HG02571 (cell line): ENCODE measurements at regions not wholly inside any gene's neighbourhood (a gene's known extent, or its start where the extent isn't known, plus 50 kb on each side); places are given as distances from the start of the nearest gene placed in this dataset.
"Not testable (repeated sequence)": the region's sequence is repeated elsewhere in the genome, so short reads cannot be mapped to it uniquely, and the experiment has no call there.

ENCODE experiments used
- ATAC-seq: cut with Tn5 transposase; IDR thresholded peaks from one replicate; pipeline ENCODE4 v1.9.1; 2021; ENCODE audit warnings: mild to moderate bottlenecking, moderate library complexity; ENCODE audit not compliant: unreplicated experiment

DNA sequence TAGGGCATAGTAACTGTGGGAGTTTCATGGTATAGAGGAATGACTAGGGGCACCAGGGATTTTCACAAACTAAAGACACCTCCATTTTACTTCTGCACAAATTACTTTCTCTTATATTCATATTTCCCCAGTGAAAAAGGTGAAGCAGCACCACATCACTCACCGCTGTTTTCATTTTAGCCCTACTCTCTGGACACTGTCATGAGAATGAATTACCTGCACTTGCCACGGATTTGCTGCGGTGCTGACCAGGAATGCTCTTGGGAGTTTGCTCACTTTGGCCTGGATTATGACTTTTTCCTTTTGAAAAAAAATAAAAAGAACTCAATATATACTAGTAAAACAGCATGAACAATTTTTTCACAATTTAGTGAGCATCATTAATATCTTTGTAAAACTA lies 351.3 kb downstream of the NKX6-1 start:
- ATAC-seq = no peak

DNA sequence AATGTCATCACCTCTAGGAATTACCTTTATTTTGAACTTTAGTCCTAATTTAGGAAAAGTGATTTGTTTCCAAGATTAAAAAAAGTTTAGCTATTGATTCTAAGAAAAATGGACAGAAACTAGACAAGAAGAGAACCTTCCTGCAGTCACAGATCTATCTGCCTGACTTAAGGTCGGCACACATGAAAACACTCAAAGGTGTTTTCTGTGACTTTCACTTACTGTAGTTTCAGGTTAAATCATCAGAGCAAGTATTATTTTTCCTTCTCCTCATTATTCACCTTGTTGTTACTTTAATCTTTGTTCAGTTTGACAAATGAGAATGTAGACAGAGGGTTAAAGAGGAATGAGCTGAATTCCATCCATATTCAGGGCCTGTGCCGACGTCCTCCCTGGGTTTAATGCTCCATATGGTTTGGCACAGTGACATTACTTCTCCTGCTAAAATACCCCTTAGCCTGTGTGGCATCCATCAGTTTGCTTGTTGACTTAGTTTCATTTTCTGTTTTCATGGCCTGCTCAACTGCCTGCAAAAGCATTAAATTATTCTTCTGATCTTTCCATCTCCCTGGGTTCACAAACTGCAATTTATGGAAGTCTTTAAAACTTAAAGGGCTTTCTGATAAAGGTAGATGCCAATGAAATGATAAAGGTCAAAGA lies 352.7 kb downstream of the NKX6-1 start:
- ATAC-seq = no peak

DNA sequence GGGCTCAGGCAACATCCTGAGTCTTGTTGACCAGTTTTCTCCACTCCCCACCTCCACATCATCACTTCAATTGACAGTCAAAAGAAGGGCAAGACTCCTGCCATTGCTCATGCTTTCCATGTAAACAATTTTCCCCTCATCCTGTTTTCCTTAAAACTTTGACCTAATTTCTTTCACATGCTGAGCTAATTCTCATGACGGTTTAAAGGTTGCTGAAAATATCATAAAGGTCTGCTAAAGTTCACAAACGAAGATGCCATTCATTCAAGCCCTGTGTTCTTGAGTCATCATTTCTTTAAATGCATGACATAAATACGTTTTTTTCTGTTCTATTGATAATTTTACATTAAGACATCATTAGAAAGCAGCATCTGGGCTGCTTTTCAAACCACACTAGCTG lies 353.9 kb downstream of the NKX6-1 start:
- ATAC-seq = no peak

DNA sequence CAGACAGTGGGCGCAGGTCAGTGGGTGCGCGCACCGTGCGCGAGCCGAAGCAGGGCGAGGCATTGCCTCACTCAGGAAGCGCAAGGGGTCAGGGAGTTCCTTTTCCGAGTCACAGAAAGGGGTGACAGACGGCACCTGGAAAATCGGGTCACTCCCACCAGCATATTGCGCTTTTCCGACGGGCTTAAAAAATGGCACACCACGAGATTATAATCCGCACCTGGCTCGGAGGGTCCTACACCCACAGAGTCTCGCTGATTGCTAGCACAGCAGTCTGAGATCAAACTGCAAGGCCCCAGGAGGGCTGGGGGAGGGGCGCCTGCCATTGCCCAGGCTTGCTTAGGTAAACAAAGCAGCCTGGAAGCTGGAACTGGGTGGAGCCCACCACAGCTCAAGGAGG lies 372.2 kb downstream of the NKX6-1 start:
- not testable (repeated sequence) for ATAC-seq

DNA sequence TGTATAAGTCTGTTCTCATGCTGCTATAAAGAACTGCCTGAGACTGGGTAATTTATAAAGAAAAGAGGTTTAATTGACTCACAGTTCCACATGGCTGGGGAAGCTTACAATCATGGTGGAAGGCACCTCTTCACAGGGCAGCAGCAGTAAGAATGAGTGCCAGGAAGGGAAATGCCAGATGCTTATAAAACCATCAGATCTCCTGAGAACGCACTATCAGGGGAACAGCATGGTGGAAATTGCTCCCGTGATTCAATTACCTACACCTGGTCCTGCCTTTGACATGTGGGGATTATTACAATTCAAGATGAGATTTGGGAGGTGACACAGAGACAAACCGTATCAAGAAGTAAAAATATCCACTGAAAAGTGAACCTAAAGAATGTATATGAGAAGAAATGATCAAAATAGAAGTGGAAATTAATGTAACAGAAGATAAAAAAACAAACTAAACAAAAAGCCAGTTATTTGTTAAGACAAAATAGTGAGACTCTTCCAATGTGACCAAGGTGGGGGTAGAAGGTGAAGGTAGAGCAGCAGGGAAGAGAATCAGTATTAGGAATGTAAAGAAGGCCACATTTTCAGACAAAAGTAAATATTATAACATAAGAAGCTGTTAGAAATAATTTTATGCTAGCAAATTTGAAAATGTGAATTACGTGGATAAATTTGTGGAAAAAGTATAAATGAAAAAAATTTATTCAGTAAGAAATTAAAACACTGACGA lies 372.9 kb downstream of the NKX6-1 start:
- ATAC-seq = no peak

DNA sequence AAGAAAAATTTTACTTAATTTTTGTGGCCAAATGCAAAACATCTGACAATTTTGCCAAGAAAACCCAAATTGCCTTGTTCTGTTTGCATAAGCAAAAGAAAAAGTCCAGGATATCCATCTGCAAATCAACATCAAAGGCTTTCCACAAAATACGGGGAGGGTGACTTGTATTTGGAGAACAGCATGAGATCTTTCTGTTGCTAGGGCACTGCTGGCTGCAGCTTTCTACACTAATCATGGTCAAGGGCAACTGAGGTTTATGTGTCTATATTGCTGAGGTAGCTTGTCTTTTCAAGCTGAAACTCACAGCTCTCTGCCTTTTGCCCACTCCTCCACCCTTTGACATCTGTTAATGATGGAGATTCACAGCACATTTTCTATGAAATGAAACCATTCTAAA lies 389.1 kb downstream of the NKX6-1 start:
- ATAC-seq = no peak

DNA sequence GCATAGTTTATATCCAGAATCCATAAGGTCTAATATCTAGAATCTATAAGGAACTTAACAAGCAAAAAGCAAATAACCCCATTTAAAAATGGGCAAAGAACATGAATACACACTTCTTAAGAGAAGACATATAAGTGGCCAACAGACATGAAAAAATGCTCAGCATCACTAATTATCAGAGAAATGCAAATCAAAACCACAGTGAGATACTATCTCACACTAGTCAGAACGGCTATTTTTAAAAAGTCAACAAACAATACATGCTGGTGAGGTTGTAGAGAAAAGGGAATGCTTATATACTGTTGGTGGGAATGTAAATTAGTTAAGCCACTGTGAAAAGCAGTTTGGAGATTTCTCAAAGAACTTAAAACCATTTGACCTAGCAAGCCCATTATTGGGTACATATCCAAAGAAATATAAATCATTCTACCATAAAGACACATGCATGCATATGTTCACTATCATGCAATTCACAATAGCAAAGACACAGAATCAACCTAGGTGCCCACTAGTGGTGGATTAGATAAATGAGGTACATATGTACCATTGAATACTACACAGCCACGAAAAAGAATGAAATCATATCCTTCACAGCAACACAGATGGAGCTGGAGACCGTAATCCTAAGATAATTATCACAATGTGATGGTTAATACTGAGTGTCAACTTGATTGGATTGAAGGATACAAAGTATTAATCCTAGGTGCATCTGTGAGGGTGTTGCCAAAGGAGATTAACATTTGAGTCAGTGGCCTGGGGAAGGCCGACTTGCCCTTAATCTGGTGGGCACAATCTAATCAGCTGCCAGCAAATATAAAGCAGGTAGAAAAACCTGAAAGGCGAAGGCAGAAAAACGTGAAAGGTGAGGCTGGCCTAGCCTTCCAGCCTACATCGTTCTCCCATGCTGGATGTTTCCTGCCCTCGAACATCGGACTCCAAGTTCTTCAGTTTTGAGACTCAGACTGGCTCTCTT lies 397.2 kb downstream of the NKX6-1 start:
- not testable (repeated sequence) for ATAC-seq

DNA sequence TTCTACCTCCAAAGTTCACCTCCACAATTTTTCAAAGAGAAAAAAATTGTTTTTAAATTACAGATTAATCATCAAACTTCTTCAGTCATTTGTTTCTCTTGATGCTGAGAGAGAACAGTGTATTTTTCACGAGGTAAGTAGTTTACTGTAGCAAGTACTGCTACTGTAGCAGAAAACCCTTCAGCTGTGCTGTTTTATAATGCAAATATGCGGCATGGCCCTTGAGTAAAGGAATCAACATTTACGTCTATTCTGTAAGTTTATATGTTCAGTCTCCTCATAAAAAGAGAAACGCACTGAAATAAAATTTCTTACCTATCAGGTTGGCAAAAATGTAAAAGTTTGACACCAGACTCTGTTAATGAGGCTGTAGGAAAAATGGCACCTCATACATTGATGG lies 399.0 kb downstream of the NKX6-1 start:
- no peak for ATAC-seq

DNA sequence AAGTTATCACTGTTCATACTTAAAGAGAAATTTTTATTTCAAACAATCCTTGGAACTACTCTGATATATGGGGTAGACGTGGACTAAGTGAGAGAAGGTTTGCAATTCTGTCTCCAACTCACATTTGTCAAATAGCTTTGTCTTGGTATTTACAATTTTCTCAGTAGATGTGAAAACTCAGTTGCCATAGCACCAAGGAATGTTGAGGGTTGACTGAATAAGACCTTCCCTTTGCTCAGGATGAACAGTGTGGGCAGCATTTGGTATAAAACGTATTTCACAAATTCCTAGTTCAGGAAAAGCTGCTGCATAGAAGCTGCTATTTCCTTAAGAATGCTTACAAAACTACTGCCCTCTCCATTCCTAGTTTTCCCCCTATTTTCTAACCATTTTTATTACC lies 399.5 kb downstream of the NKX6-1 start:
- ATAC-seq = no peak

DNA sequence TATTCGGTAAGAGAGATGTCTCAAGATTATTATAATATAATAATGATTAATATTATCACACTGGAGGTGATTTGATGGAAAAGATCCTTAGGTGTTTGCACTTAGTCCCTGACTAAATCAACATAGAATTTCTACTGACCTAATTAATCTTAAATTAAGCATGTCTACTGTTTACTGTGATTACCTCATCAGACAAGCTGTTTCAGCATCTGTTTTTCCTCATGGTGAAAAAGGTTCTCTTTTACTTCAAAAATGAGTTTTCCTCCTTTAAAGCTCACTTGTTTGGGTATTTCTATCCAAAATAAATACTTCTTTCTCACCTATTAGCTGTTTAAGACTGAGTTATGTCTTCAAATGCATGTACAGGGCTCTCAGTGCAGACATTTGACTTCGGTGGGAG lies 407.8 kb downstream of the NKX6-1 start:
- ATAC-seq = no peak

DNA sequence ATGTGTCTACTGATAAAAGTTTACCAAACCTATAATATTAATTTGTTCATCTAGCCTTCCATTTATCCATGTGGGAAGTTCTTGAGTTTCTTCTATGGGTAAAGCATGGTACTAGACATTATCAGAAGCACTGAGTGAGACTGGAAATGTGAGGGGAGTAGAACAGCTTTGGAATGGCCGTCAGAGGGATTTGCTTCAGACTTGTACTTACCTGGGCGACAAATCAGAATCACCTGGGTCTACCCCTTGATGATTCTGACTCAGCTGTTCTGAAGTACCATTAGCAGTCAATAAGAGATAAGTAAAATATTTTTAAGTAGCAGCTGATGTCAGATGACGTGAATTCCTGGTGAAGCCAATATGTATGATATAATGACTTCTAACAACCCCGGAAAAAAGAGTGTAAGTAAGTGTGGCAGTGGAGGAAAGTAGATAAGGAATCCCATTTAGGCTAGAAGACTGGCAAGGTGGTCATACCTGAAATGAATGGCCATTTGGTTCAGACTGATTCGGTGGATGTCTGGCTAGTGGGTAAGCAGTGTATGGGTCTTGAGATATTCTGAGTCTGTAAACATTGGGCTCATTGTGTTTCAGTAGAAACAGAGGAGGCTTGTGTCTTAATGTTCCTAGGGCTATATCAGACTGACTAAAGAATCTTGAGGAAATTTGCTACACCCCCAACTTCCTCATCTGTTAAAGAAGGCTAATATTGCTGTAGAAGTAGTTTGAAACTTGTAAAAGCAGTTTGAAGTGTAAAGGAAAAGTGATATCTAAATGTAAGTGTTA lies 409.2 kb downstream of the NKX6-1 start:
- ATAC-seq = no peak

DNA sequence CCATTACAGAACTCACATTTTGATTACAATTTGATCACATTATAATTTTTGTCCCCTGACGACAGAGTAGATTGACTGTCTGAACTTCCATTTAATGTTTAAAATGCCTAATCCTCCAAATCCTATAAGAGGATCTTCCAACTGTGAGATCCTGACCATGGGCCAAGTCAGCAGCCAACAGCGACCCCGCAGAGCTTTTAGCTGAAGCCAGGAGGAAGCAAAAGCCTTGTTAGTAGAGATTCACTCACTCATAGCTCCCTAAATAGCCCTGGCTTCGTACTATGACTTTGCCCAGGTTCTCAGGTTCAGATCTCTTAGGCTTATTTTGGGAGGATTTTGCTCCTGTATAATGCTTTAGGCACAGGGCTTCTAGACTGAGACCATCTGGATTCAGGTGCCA lies 413.1 kb downstream of the NKX6-1 start:
- no peak for ATAC-seq

DNA sequence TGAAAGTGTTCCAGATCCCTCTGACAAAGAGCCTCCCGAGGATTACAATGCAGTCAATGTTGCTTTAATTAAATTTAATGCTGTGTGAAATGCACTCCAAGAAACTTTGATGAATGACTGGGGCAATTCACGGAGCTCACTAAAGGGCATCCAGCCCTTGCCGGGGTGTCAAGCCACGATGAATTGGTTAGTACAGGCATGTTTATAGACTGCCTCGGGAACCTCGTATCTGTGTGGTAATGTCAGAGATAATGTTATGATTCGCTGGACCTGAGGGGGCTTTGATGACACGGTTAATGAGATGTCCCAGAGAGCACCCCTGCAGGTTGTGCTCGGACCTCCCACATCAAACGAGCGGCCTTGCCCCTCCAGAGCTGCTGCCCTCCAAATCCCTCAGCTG lies 428.8 kb downstream of the NKX6-1 start:
- no peak for ATAC-seq

DNA sequence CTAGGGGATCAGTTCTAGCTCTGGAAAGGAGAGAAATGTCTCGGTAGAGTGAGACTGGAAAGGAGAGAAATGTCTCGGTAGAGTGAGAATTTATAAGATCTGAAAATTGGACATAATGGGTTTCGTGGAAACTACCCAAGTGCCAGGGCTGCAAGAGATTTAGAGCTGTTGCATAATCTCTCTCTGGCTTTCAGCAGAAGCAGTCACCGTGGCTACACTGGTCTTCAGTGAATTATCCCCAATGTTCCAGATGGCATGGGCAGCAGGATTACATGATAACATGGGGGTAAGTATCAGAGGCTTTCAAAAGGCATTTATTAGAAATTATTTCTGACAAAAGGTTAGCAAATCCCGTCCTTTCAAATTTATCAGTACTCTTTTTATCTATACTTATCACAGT lies 435.5 kb downstream of the NKX6-1 start:
- ATAC-seq = no peak

DNA sequence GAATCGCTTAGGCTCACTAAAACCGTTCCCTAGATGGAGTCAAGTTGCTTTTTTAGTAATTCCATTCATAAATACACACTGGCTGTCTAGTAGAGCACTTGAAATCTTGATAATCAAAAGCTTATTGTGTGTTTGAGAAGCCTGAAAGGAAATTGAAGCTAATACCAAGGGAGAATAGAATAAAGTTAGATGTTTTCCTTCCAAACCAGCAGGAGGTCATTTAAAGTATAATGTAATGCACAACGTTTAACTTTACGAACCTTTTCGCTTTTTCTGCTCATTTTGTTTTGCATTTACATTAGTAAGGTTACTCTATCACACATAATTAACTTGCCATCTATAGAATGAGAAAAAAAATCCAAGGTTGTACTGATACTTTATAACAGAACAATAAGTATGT lies 440.9 kb downstream of the NKX6-1 start:
- no peak for ATAC-seq

DNA sequence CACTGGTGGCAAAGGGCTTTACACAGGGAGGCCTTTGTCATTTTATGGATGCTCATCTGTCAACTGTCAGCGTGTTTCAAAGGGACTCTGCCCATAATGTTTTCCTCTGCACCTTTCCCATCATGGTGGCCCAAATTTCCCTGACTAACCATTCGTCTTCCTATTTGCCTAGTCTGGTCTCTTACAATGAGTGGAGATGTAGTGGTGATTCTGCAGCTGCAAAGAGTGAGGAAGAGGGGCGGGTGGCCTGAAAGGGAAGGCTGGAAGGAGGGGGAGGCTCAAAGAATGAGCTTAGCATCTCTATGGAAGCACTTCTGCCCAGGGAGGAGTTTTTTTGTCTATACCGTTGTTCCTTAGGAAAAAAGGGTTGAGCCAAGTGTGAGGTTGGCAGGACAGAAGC lies 447.5 kb downstream of the NKX6-1 start:
- no peak for ATAC-seq

DNA sequence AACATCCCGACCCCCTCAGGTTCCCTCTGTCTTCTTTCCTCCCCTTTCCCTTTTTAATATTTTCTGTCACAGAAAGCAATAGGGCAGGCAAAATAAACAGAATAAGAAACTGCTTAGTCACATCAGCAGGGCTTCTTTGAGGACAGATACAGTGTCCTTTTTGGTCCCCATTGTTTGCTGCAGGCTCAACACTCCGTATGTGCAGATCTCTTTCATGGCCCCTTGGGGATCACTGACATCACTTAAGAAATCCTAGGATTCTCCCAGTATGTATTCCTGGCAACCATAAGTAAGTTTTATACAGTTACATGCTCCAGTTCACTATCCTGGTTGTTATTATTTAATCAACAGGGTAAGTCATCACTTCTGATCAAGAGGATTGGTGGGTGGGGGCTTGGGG lies 448.0 kb downstream of the NKX6-1 start:
- no peak for ATAC-seq

DNA sequence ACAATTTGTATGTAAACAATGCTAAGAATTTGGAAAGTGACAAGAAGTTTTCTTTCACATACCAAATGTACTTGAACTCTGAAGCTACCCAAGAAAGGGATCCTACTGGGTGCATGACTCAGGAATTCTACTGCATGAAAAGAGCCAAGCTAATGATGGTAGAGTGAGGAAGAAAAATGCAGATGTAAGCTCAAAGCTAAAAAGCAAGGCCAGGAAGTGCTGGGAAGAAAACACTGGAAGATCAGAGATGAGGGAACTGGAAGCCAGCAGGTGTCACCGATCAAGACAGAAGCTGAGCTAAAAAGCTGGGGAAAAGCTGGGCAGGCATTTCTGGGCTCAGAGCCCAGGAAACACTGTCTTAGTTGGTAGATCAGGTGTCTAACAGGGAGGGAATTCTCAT lies 449.1 kb downstream of the NKX6-1 start:
- ATAC-seq = no peak

DNA sequence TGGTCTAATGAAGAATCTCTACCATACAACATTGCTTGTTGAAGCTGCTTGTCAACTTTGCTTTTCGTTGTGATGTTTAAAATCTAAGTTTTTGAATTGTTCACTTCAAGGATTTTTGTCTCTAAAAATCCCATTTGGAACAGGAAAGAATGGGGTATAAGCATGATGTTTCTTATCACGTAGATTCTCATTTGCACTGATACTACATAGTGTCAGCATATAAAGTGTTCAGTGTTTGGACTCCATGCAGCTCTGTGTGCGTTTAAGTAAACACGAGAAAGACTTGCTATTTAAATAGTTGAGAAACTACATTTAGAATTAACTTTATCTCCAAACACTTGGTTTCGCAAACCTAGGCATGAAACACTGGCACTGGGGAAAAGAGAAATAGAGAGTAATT lies 452.5 kb downstream of the NKX6-1 start:
- ATAC-seq = no peak

DNA sequence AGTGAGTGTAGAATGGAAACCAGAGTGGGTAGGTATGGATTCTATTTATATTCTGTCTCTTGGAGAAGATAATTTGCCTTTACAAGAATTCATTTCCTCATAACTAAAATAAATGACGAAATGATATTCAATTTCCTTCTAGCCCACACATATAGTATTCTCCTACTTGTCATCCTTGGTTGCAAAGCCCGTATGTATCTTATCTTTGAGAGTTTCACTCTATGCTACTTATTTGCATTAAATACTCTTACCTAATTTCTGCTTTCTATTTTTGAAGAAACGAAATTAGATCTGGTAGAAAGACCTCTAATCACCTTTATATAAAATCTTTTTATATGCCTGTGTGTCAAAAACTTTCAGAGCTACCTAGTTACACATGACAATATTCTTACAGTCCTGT lies 457.7 kb downstream of the NKX6-1 start:
- no peak for ATAC-seq

DNA sequence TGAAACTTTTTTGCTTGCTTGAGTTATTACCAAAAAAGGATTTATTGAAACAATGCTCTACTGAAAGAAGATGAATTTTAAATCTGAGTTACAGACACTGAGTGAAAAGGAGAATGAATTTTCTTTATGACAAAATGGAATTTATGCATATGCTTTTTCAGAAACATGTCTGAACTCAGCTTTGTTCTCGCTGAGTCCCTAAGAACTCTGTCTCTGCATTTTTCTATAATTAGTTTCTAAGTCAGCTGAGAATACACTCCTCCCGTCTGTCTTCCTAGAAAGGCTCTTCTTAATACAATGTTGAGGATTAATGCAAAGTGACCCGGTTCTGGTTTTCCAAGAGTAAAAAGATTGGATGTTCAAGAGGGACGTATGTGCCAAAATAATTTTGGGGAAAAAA lies 463.5 kb downstream of the NKX6-1 start:
- no peak for ATAC-seq
